GM23338 (cell line): ENCODE measurements at regions not wholly inside any gene's neighbourhood (a gene's known extent, or its start where the extent isn't known, plus 50 kb on each side); places are given as distances from the start of the nearest gene placed in this dataset.

Experiments
- ATAC-seq: fragments of 200-7000 bp; cut with Tn5 transposase; 3 replicates; pipeline ENCODE4 v1.9.1; 2020
- DNase-seq: peaks from one replicate; pipeline ENCODE4 v3.0.0-alpha.2; 2015; ENCODE audit warnings: low spot score
- H2AFZ ChIP-seq: fragments of 200-600 bp; sonication (generic); 2 replicates; pipeline ENCODE4 v1.8.0; 2016; ENCODE audit warnings: antibody characterized with exemption, mild to moderate bottlenecking, moderate library complexity
- H3F3A ChIP-seq: fragments of 200-600 bp; sonication (generic); replicated peaks from 2 replicates; pipeline ENCODE4 v1.8.0; 2017; ENCODE audit warnings: antibody characterized with exemption, mixed run types, low read depth
- H3K27ac ChIP-seq: fragments of 200-600 bp; sonication (generic); 2 replicates; pipeline ENCODE4 v1.6.1; 2016; ENCODE audit warnings: low read depth
- H3K27me3 ChIP-seq: fragments of 200-600 bp; sonication (generic); 2 replicates; pipeline ENCODE4 v1.8.0; 2016; ENCODE audit warnings: mild to moderate bottlenecking, mixed run types, moderate library complexity; ENCODE audit not compliant: insufficient read depth
- H3K36me3 ChIP-seq: fragments of 200-600 bp; sonication (generic); 2 replicates; pipeline ENCODE4 v1.8.0; 2016; ENCODE audit warnings: mild to moderate bottlenecking; ENCODE audit not compliant: insufficient read depth
- H3K4me1 ChIP-seq: fragments of 200-600 bp; sonication (generic); 2 replicates; pipeline ENCODE4 v1.8.0; 2016; ENCODE audit warnings: mild to moderate bottlenecking, moderate library complexity; ENCODE audit not compliant: insufficient read depth
- H3K4me2 ChIP-seq: fragments of 200-600 bp; sonication (generic); 2 replicates; pipeline ENCODE4 v1.7.1; 2017; ENCODE audit warnings: mixed run types
- H3K4me3 ChIP-seq: fragments of 200-600 bp; sonication (generic); 2 replicates; pipeline ENCODE4 v1.6.1; 2016; ENCODE audit warnings: mixed run types
- H3K79me2 ChIP-seq: fragments of 200-600 bp; sonication (generic); replicated peaks from 2 replicates; pipeline ENCODE4 v1.8.0; 2017; ENCODE audit warnings: mild to moderate bottlenecking; ENCODE audit not compliant: insufficient read depth
- H3K9me2 ChIP-seq: fragments of 200-600 bp; sonication (generic); 2 replicates; pipeline ENCODE4 v1.8.0; 2017; ENCODE audit not compliant: insufficient read depth
- H4K20me1 ChIP-seq: fragments of 200-600 bp; sonication (generic); replicated peaks from 2 replicates; pipeline ENCODE4 v1.8.0; 2017; ENCODE audit warnings: mild to moderate bottlenecking; ENCODE audit not compliant: insufficient read depth
- H3K27ac Mint-ChIP-seq: 2 replicates; pipeline ENCODE4 v1.8.0; 2020; ENCODE audit warnings: inconsistent platforms, mild to moderate bottlenecking, moderate library complexity, mixed read lengths
- H3K27me3 Mint-ChIP-seq: 3 replicates; pipeline ENCODE4 v1.8.0; 2022; ENCODE audit warnings: low read depth, mild to moderate bottlenecking, moderate library complexity, mixed read lengths, inconsistent platforms; ENCODE audit not compliant: insufficient read depth, poor library complexity
- H3K36me3 Mint-ChIP-seq: 3 replicates; pipeline ENCODE4 v1.8.0; 2021; ENCODE audit warnings: low read depth, mild to moderate bottlenecking, inconsistent platforms, moderate library complexity, mixed read lengths
- H3K4me1 Mint-ChIP-seq: 3 replicates; pipeline ENCODE4 v1.8.0; 2020; ENCODE audit warnings: mild to moderate bottlenecking, inconsistent platforms, mixed read lengths
- H3K4me3 Mint-ChIP-seq: 3 replicates; pipeline ENCODE4 v1.8.0; 2021; ENCODE audit warnings: moderate library complexity, mild to moderate bottlenecking, inconsistent platforms, mixed read lengths
- H3K9me3 Mint-ChIP-seq: 3 replicates; pipeline ENCODE4 v1.8.0; 2020; ENCODE audit warnings: moderate library complexity, mild to moderate bottlenecking, inconsistent platforms, mixed read lengths
- EZH2phosphoT487 ChIP-seq: fragments of 200-600 bp; sonication (generic); IDR thresholded peaks from one replicate; pipeline ENCODE4 v1.8.1; 2018; ENCODE audit warnings: antibody characterized with exemption; ENCODE audit not compliant: unreplicated experiment
- NANOG ChIP-seq: IDR thresholded peaks from 2 replicates; pipeline ENCODE4 v1.6.1; 2016; ENCODE audit warnings: antibody characterized with exemption, borderline replicate concordance
- POLR2AphosphoS5 ChIP-seq: IDR thresholded peaks from 2 replicates; pipeline ENCODE4 v1.6.1; 2016; ENCODE audit warnings: antibody characterized with exemption, low read depth
- ZNF331 ChIP-seq: fragments of 250-450 bp; sonication (Bioruptor Pico); IDR thresholded peaks from 2 replicates; pipeline ENCODE4 v1.5.0; 2020; ENCODE audit warnings: low read depth, mild to moderate bottlenecking, moderate library complexity
- TF ChIP-seq, protein P1 (sequence below): fragments of 250-450 bp; sonication (Bioruptor Pico); IDR thresholded peaks from 2 replicates; pipeline ENCODE4 v1.5.0; 2020; ENCODE audit warnings: mild to moderate bottlenecking, moderate library complexity
- TF ChIP-seq, protein P2 (sequence below): IDR thresholded peaks from 2 replicates; pipeline ENCODE4 v1.6.1; 2016; ENCODE audit warnings: antibody characterized with exemption

DNA sequence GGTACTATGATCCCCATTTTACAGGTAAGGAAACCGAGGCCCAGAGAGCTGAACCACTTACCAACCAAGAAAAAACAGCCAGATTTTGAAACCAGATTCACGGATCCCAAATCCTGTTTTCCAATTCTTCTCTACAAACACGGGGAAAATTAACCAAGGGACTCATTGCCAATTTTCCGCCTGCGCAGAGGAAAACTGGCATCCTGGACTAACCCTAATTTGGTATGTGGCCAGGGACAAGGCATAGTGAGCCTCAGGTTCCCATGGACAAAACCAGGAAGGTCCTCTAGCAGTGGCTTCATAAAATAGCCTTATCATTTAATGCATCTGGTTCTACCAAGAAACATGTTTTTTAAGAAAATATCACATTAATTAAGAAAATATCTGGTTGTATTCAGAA lies 517.3 kb downstream of the MED13L start (continued):
- TF ChIP-seq, protein P1, sequence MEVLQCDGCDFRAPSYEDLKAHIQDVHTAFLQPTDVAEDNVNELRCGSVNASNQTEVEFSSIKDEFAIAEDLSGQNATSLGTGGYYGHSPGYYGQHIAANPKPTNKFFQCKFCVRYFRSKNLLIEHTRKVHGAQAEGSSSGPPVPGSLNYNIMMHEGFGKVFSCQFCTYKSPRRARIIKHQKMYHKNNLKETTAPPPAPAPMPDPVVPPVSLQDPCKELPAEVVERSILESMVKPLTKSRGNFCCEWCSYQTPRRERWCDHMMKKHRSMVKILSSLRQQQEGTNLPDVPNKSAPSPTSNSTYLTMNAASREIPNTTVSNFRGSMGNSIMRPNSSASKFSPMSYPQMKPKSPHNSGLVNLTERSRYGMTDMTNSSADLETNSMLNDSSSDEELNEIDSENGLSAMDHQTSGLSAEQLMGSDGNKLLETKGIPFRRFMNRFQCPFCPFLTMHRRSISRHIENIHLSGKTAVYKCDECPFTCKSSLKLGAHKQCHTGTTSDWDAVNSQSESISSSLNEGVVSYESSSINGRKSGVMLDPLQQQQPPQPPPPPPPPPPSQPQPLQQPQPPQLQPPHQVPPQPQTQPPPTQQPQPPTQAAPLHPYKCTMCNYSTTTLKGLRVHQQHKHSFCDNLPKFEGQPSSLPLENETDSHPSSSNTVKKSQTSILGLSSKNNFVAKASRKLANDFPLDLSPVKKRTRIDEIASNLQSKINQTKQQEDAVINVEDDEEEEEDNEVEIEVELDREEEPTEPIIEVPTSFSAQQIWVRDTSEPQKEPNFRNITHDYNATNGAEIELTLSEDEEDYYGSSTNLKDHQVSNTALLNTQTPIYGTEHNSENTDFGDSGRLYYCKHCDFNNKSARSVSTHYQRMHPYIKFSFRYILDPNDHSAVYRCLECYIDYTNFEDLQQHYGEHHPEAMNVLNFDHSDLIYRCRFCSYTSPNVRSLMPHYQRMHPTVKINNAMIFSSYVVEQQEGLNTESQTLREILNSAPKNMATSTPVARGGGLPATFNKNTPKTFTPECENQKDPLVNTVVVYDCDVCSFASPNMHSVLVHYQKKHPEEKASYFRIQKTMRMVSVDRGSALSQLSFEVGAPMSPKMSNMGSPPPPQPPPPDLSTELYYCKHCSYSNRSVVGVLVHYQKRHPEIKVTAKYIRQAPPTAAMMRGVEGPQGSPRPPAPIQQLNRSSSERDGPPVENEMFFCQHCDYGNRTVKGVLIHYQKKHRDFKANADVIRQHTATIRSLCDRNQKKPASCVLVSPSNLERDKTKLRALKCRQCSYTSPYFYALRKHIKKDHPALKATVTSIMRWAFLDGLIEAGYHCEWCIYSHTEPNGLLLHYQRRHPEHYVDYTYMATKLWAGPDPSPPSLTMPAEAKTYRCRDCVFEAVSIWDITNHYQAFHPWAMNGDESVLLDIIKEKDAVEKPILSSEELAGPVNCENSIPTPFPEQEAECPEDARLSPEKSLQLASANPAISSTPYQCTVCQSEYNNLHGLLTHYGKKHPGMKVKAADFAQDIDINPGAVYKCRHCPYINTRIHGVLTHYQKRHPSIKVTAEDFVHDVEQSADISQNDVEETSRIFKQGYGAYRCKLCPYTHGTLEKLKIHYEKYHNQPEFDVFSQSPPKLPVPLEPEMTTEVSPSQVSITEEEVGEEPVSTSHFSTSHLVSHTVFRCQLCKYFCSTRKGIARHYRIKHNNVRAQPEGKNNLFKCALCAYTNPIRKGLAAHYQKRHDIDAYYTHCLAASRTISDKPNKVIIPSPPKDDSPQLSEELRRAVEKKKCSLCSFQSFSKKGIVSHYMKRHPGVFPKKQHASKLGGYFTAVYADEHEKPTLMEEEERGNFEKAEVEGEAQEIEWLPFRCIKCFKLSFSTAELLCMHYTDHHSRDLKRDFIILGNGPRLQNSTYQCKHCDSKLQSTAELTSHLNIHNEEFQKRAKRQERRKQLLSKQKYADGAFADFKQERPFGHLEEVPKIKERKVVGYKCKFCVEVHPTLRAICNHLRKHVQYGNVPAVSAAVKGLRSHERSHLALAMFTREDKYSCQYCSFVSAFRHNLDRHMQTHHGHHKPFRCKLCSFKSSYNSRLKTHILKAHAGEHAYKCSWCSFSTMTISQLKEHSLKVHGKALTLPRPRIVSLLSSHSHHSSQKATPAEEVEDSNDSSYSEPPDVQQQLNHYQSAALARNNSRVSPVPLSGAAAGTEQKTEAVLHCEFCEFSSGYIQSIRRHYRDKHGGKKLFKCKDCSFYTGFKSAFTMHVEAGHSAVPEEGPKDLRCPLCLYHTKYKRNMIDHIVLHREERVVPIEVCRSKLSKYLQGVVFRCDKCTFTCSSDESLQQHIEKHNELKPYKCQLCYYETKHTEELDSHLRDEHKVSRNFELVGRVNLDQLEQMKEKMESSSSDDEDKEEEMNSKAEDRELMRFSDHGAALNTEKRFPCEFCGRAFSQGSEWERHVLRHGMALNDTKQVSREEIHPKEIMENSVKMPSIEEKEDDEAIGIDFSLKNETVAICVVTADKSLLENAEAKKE (CRISPR knock-in tag) = no peak

DNA sequence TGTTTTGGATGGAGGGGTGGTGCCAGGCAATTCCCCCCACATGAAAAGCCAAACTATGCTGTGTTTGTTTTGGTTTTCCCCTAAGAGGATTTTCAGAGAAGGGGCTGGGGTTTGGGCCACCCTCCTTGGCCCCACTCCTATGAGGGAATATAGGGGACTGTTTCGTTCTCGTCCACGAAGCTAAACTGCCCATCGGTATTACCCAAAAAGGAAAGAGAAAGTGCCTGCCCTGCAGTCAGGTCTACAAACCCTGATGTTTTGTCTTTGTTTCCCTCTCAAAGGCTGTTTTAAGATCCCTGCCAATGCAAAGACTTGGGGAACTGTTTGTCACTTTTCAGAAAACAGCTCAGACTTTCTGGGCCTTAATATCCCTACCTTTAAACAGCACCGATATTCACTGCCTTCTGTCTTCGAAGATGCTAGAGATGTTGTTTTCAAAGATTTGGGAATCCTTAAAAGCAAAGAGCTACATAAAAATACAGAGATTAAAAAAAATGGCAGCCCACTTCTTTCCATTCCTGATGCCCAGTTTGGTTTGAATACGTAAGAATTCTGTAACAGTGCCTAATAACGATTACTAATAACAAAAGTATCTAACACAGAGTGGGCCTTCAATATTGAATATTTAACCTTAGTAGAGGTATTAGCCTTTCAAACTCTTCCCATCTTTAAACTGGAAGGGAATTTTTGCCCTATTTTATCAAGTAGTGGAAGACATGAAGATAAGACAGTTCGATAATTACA lies 518.4 kb downstream of the MED13L start:
- peaks cover 10% of the 10 kb centered on the region; the same call in 1 of the 2 replicates for H3K4me1 ChIP-seq
- Mint-ChIP-seq H3K4me3 (no peak overlapping the region), H3K27ac (no peak overlapping the region), H3K4me1 (peaks cover 12% of the 10 kb centered on the region), H3K27me3 (no peaks in the 10 kb centered on the region), H3K9me3 (no peaks in the 10 kb centered on the region), H3K36me3 (no peaks in the 10 kb centered on the region)
- TF ChIP-seq POLR2AphosphoS5 (no peak), ZNF331 (CRISPR knock-in tag) (no peak), EZH2phosphoT487 (no peak), NANOG (no peak)
- TF ChIP-seq, protein P2, sequence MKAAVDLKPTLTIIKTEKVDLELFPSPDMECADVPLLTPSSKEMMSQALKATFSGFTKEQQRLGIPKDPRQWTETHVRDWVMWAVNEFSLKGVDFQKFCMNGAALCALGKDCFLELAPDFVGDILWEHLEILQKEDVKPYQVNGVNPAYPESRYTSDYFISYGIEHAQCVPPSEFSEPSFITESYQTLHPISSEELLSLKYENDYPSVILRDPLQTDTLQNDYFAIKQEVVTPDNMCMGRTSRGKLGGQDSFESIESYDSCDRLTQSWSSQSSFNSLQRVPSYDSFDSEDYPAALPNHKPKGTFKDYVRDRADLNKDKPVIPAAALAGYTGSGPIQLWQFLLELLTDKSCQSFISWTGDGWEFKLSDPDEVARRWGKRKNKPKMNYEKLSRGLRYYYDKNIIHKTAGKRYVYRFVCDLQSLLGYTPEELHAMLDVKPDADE = no peak
- DNase-seq = no peak
- H3K27me3 ChIP-seq = no peaks in the 10 kb centered on the region
- H3K4me3 ChIP-seq = no peak overlapping the region
- no peaks in the 10 kb centered on the region for H3K36me3 ChIP-seq
- 0 out of 2 replicates have a peak, but pooled peaks cover 2% of the 10 kb centered on the region for H3K9me2 ChIP-seq
- peak; percentile 32; the same call in 1 of the 3 replicates for ATAC-seq
- H3F3A ChIP-seq = no peaks in the 10 kb centered on the region
- no peak overlapping the region for H3K4me2 ChIP-seq
- H2AFZ ChIP-seq = peak overlapping the region; percentile 72
- H3K79me2 ChIP-seq = no peaks in the 10 kb centered on the region
- H4K20me1 ChIP-seq = no peaks in the 10 kb centered on the region
- H3K27ac ChIP-seq = no peak overlapping the region
